Glutamatergic neuron (in vitro differentiated cells): ENCODE measurements at regions not wholly inside any gene's neighbourhood (a gene's known extent, or its start where the extent isn't known, plus 50 kb on each side); places are given as distances from the start of the nearest gene placed in this dataset.

Source experiments
- DNase-seq: peaks from one replicate; pipeline ENCODE4 v3.0.0; 2022
- H3K27ac Mint-ChIP-seq: one replicate; pipeline ENCODE4 v1.8.0; 2020; ENCODE audit warnings: mild to moderate bottlenecking, mixed read lengths, inconsistent platforms; ENCODE audit not compliant: unreplicated experiment
- H3K27me3 Mint-ChIP-seq: one replicate; pipeline ENCODE4 v1.8.0; 2020; ENCODE audit warnings: mild to moderate bottlenecking, moderate library complexity, mixed read lengths, inconsistent platforms; ENCODE audit not compliant: unreplicated experiment
- H3K36me3 Mint-ChIP-seq: one replicate; pipeline ENCODE4 v1.8.0; 2020; ENCODE audit warnings: mild to moderate bottlenecking, mixed read lengths, inconsistent platforms; ENCODE audit not compliant: unreplicated experiment
- H3K4me1 Mint-ChIP-seq: one replicate; pipeline ENCODE4 v1.8.0; 2020; ENCODE audit warnings: mild to moderate bottlenecking, low read depth, mixed read lengths, inconsistent platforms; ENCODE audit not compliant: unreplicated experiment
- H3K4me3 Mint-ChIP-seq: one replicate; pipeline ENCODE4 v1.8.0; 2020; ENCODE audit warnings: mild to moderate bottlenecking, mixed read lengths, inconsistent platforms; ENCODE audit not compliant: unreplicated experiment
- H3K9me3 Mint-ChIP-seq: one replicate; pipeline ENCODE4 v1.8.0; 2020; ENCODE audit warnings: mild to moderate bottlenecking, moderate library complexity, mixed read lengths, inconsistent platforms; ENCODE audit not compliant: unreplicated experiment
- CTCF ChIP-seq: fragments of 200-600 bp; sonication (generic); IDR thresholded peaks from one replicate; pipeline ENCODE4 v1.5.0; 2021; ENCODE audit not compliant: partially characterized antibody, unreplicated experiment

GRCh38 chr9:25613709-25614108 lies 64.5 kb downstream of the TUSC1 start:
- Mint-ChIP-seq H3K4me1 (no peaks in the 10 kb centered on the region), H3K36me3 (no peaks in the 10 kb centered on the region), H3K27ac (no peak overlapping the region), H3K4me3 (no peak overlapping the region), H3K27me3 (no peaks in the 10 kb centered on the region), H3K9me3 (no peaks in the 10 kb centered on the region)
- DNase-seq, result no peak
- no peak for TF ChIP-seq CTCF

GRCh38 chr9:25603106-25603505 lies 75.1 kb downstream of the TUSC1 start:
- no peaks in the 10 kb centered on the region for H3K27me3 Mint-ChIP-seq
- TF ChIP-seq CTCF, result no peak
- H3K36me3 Mint-ChIP-seq, result no peaks in the 10 kb centered on the region
- H3K4me1 Mint-ChIP-seq, result no peaks in the 10 kb centered on the region
- H3K4me3 Mint-ChIP-seq, result no peak overlapping the region
- DNase-seq, result no peak
- H3K9me3 Mint-ChIP-seq, result no peaks in the 10 kb centered on the region
- no peak overlapping the region for H3K27ac Mint-ChIP-seq

GRCh38 chr9:25602400-25603044 lies 75.7 kb downstream of the TUSC1 start:
- Mint-ChIP-seq H3K4me1 (no peaks in the 10 kb centered on the region), H3K4me3 (no peak overlapping the region), H3K27ac (no peak overlapping the region), H3K36me3 (no peaks in the 10 kb centered on the region), H3K27me3 (no peaks in the 10 kb centered on the region), H3K9me3 (no peaks in the 10 kb centered on the region)
- DNase-seq, result no peak
- no peak for TF ChIP-seq CTCF

GRCh38 chr9:25600501-25600900 lies 77.7 kb downstream of the TUSC1 start:
- H3K4me1 Mint-ChIP-seq, result no peaks in the 10 kb centered on the region
- no peaks in the 10 kb centered on the region for H3K9me3 Mint-ChIP-seq
- H3K27ac Mint-ChIP-seq, result no peak overlapping the region
- TF ChIP-seq CTCF, result no peak
- H3K36me3 Mint-ChIP-seq, result no peaks in the 10 kb centered on the region
- DNase-seq, result no peak
- no peak overlapping the region for H3K4me3 Mint-ChIP-seq
- no peaks in the 10 kb centered on the region for H3K27me3 Mint-ChIP-seq

GRCh38 chr9:25584611-25585010 lies 93.6 kb downstream of the TUSC1 start:
- Mint-ChIP-seq H3K36me3 (no peaks in the 10 kb centered on the region), H3K4me1 (no peaks in the 10 kb centered on the region), H3K9me3 (peaks cover 2% of the 10 kb centered on the region), H3K4me3 (no peak overlapping the region), H3K27me3 (no peaks in the 10 kb centered on the region), H3K27ac (no peak overlapping the region)
- no peak for TF ChIP-seq CTCF
- no peak for DNase-seq
